ENCODE measurements at regions not wholly inside any gene's neighbourhood (a gene's known extent, or its start where the extent isn't known, plus 50 kb on each side); places are given as distances from the start of the nearest gene placed in this dataset.

DNA sequence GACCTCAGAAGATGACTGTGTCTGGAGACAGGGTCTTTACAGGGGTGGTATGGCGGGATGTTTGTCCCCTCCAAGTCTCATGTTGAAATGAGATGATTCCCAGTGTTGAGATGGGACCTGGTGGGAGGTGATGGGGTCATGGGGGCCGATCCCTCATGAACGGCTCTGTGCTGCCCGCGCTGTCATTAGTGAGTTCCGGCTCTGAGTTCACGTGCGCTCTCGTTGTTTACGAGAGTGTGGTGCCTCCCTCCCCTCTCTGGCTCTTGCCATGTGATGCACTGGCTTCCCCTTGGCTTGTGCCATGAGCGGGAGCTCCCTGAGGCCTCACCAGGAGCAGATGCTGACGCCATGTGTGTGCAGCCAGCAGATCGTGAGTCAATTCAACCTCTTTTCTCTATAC lies 830.8 kb downstream of the TBC1D22A start:
- no peak overlapping the region for H3K4me3 Mint-ChIP-seq
- no peaks in the 10 kb centered on the region for H3K4me1 Mint-ChIP-seq (ENCODE audit: low read depth)
- peaks cover 24% of the 10 kb centered on the region for H3K36me3 Mint-ChIP-seq (ENCODE audit: low read depth)
- TF ChIP-seq, protein P1, sequence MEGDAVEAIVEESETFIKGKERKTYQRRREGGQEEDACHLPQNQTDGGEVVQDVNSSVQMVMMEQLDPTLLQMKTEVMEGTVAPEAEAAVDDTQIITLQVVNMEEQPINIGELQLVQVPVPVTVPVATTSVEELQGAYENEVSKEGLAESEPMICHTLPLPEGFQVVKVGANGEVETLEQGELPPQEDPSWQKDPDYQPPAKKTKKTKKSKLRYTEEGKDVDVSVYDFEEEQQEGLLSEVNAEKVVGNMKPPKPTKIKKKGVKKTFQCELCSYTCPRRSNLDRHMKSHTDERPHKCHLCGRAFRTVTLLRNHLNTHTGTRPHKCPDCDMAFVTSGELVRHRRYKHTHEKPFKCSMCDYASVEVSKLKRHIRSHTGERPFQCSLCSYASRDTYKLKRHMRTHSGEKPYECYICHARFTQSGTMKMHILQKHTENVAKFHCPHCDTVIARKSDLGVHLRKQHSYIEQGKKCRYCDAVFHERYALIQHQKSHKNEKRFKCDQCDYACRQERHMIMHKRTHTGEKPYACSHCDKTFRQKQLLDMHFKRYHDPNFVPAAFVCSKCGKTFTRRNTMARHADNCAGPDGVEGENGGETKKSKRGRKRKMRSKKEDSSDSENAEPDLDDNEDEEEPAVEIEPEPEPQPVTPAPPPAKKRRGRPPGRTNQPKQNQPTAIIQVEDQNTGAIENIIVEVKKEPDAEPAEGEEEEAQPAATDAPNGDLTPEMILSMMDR (IDR thresholded peaks at IDR 0.05), result no peak
- peaks cover 69% of the 10 kb centered on the region for H3K9me3 Mint-ChIP-seq
- H3K27ac Mint-ChIP-seq, result no peak overlapping the region
- H3K27me3 Mint-ChIP-seq (ENCODE audit: insufficient read depth), result no peaks in the 10 kb centered on the region; the same call in 1 of the 2 replicates
- no peak for DNase-seq

DNA sequence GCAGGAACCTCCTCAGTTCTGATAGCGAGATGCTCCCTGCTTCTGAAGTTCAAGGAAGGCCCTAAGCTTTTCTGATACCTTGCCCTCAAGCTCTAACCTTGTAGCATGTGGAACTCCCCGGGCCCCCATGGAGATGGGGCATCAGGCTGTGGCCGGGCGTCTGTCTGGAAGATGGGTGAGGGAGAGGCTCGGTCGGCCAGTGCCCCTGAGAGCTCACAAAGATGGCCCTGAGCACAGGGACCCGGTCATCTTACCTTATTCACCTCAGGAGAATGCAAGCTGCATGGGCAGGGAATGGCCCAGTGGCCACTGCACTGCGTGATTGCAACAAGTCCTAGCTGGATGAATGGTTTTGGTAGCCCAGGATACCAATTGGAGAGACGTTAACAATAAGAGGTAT lies 830.3 kb downstream of the TBC1D22A start:
- DNase-seq, result no peak
- Mint-ChIP-seq H3K27ac (no peak overlapping the region), H3K9me3 (peaks cover 74% of the 10 kb centered on the region), H3K27me3 (ENCODE audit: insufficient read depth) (no peaks in the 10 kb centered on the region; the same call in 1 of the 2 replicates), H3K36me3 (ENCODE audit: low read depth) (peaks cover 25% of the 10 kb centered on the region), H3K4me3 (no peak overlapping the region), H3K4me1 (ENCODE audit: low read depth) (no peaks in the 10 kb centered on the region)
- TF ChIP-seq, protein P1 (IDR thresholded peaks at IDR 0.05), result no peak

DNA sequence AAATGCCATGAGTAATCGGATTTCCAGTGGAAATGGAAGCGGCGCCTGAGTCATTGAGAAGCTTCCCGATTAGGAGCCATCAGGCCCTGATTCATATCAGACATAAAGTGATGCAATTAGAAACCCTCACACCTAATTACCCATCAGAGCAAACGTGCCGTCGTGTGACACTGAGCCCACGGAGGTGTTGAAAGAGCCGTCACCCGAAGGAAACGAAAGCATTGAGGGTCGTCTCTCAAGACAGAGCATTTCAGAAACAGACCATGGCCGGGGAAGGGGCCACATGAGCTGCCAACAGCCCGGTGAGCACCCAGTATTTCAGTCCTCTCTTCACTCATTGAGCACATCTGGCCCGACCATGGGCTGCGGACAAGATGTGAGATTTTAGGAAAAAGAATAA lies 829.3 kb downstream of the TBC1D22A start:
- TF ChIP-seq, protein P1 (IDR thresholded peaks at IDR 0.05), result no peak
- H3K4me1 Mint-ChIP-seq (ENCODE audit: low read depth), result no peaks in the 10 kb centered on the region

DNA sequence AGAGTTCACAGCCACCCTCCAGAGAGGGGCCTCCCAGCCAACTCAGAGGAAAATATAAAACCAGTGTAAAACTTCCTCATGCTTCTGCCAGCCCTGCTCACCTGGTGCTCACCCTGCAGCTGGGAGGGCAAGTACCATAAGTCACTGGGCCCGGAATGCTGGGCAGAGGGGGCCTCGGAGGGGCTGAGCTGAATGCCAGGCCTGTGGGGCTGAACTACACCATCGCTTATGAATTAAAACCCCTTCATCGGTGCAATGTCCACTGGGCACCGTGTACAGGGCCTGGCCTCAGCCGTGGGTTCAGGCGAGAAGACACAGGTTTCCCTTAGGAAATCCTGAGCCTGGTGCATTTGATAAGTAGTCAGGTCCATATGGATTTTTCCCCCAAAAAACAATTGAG lies 828.6 kb downstream of the TBC1D22A start:
- no peaks in the 10 kb centered on the region; the same call in 1 of the 2 replicates for H3K27me3 Mint-ChIP-seq (ENCODE audit: insufficient read depth)
- no peak for DNase-seq
- H3K4me3 Mint-ChIP-seq, result no peak overlapping the region
- H3K4me1 Mint-ChIP-seq (ENCODE audit: low read depth), result no peaks in the 10 kb centered on the region
- peaks cover 25% of the 10 kb centered on the region for H3K36me3 Mint-ChIP-seq (ENCODE audit: low read depth)
- TF ChIP-seq, protein P1 (IDR thresholded peaks at IDR 0.05), result no peak
- H3K9me3 Mint-ChIP-seq, result peaks cover 61% of the 10 kb centered on the region
- H3K27ac Mint-ChIP-seq, result no peak overlapping the region

More for the DNA sequence above, 829.3 kb downstream of the TBC1D22A start:
- Mint-ChIP-seq H3K36me3 (ENCODE audit: low read depth) (peaks cover 25% of the 10 kb centered on the region), H3K4me3 (no peak overlapping the region), H3K27me3 (ENCODE audit: insufficient read depth) (no peaks in the 10 kb centered on the region; the same call in 1 of the 2 replicates), H3K9me3 (peaks cover 66% of the 10 kb centered on the region), H3K27ac (no peak overlapping the region)
- no peak for DNase-seq

DNA sequence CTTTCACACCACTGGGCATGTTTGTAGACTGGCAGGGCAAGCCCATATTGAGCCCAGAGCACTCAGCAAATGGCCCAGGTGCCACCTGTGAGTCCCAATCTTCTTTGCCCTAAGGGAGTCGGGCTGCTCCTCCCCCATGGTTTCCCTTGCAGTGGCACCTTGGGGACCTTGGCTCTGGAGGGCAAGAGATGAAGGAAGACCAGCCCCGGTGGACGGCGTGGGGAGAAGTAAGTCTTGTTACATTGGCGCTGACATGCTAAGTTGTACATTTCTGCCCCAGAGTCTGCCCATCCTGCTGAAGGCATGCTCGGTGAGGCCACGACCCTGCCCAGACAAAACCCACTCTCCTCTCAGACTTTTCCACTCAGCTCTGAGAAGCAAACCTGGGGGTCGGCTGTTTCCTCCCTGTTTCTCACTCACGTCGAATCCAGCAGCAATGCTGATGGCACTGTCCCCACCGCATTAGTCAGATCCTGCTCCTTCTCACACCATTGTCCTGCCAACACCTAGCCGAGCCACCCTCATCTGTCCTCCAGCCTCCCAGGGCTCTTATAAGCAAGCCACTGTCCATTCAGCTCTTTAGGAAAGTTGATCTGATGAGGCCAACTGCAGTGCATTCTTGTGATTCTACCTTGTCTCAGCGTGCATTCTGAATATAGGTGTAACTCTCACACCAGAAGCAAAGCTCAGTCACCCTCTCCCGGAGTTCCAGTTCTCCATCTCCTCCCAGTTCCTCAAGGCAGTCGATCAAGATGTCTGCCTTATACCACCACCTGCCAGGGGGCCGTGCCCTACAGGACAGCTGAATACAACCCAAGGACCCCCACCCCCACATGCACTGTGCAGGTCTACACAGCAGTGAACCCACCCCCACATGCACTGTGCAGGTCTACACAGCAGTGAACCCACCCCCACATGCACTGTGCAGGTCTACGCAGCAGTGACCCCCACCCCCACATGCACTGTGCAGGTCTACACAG lies 827.1 kb downstream of the TBC1D22A start:
- H3K36me3 Mint-ChIP-seq (ENCODE audit: low read depth), result peaks cover 20% of the 10 kb centered on the region
- H3K4me1 Mint-ChIP-seq (ENCODE audit: low read depth), result no peaks in the 10 kb centered on the region

More for the DNA sequence above, 827.1 kb downstream of the TBC1D22A start:
- no peak overlapping the region for H3K4me3 Mint-ChIP-seq
- H3K27ac Mint-ChIP-seq, result no peak overlapping the region
- H3K9me3 Mint-ChIP-seq, result peaks cover 63% of the 10 kb centered on the region
- DNase-seq, result no peak
- H3K27me3 Mint-ChIP-seq (ENCODE audit: insufficient read depth), result no peaks in the 10 kb centered on the region; the same call in none of the 2 replicates
- TF ChIP-seq, protein P1 (IDR thresholded peaks at IDR 0.05), result no peak
